Esophagus muscularis mucosa (tissue), 4 donors: ENCODE measurements at regions not wholly inside any gene's neighbourhood (a gene's known extent, or its start where the extent isn't known, plus 50 kb on each side); places are given as distances from the start of the nearest gene placed in this dataset.

Source experiments
- CTCF ChIP-seq, 3 experiments: fragments of 200-600 bp in 2 of 3; fragments of 450-650 bp in 1 of 3; sonication (generic) in 2 of 3; IDR thresholded peaks; one replicate each; pipeline ENCODE4 v1.5.1; 2017 to 2019; ENCODE audit warnings: antibody characterized with exemption in 3 of 3, mild to moderate bottlenecking in 2 of 3, moderate library complexity in 1 of 3
- EP300 ChIP-seq: sonication (generic); formaldehyde crosslinking; IDR thresholded peaks from one replicate; pipeline ENCODE4 v1.6.1; 2017; ENCODE audit warnings: antibody characterized with exemption
- POLR2AphosphoS5 ChIP-seq, 2 donors: sonication (generic); formaldehyde crosslinking; IDR thresholded peaks; one replicate each; pipeline ENCODE4 v1.6.1; 2017; ENCODE audit warnings: antibody characterized with exemption in 2 of 2

- no peak for TF ChIP-seq POLR2AphosphoS5 (IDR thresholded peaks at IDR 0.05)
- no peak for TF ChIP-seq CTCF (IDR thresholded peaks at IDR 0.05)
- no peak for TF ChIP-seq EP300
Measured at GRCh38 chr1:112242470-112242869, 153.5 kb upstream of the CTTNBP2NL start.
